ENCODE measurements at regions not wholly inside any gene's neighbourhood (a gene's known extent, or its start where the extent isn't known, plus 50 kb on each side); places are given as distances from the start of the nearest gene placed in this dataset.

DNA sequence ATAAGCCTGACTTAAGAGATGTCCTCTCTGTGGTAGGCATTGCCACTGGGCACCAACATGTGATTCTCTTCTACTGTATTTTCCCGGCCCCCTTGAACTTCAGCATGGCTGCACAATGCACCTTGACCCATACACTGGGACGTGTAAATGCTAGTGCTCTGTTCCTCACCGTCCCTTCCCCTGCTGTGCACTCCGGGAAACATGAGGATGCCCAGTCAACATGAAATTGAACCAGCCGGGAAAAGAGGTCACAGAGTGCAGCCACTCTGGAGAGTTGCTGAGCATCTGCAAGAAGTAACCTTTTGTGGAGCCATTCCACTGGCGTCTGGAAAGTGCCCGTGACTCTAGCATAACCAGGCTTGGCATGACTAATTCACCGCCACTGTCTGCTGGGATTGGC is 646.7 kb downstream of the NPHP4 start:
- intact Hi-C loops (cut with DNase I; ENCODE audit: low total_unique reads) = no loop called here
- Histone ChIP-seq H3K36me3 (ENCODE audit: low read depth, missing control alignments) (no peaks in the 10 kb centered on the region), H3K4me1 (no peaks in the 10 kb centered on the region), H3K9me3 (no peaks in the 10 kb centered on the region), H3K4me3 (no peak overlapping the region), H3K27me3 (no peaks in the 10 kb centered on the region), H3K27ac (no peak overlapping the region)
- 85 to 89% methylated on average over 8 of the region's 8 CpGs for WGBS, 2 donors
- DNase-seq = no peak
- TF ChIP-seq POLR2A (IDR thresholded peaks at IDR 0.05) = no peak
- TF ChIP-seq, protein P1, sequence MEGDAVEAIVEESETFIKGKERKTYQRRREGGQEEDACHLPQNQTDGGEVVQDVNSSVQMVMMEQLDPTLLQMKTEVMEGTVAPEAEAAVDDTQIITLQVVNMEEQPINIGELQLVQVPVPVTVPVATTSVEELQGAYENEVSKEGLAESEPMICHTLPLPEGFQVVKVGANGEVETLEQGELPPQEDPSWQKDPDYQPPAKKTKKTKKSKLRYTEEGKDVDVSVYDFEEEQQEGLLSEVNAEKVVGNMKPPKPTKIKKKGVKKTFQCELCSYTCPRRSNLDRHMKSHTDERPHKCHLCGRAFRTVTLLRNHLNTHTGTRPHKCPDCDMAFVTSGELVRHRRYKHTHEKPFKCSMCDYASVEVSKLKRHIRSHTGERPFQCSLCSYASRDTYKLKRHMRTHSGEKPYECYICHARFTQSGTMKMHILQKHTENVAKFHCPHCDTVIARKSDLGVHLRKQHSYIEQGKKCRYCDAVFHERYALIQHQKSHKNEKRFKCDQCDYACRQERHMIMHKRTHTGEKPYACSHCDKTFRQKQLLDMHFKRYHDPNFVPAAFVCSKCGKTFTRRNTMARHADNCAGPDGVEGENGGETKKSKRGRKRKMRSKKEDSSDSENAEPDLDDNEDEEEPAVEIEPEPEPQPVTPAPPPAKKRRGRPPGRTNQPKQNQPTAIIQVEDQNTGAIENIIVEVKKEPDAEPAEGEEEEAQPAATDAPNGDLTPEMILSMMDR (IDR thresholded peaks at IDR 0.05) = no peak

DNA sequence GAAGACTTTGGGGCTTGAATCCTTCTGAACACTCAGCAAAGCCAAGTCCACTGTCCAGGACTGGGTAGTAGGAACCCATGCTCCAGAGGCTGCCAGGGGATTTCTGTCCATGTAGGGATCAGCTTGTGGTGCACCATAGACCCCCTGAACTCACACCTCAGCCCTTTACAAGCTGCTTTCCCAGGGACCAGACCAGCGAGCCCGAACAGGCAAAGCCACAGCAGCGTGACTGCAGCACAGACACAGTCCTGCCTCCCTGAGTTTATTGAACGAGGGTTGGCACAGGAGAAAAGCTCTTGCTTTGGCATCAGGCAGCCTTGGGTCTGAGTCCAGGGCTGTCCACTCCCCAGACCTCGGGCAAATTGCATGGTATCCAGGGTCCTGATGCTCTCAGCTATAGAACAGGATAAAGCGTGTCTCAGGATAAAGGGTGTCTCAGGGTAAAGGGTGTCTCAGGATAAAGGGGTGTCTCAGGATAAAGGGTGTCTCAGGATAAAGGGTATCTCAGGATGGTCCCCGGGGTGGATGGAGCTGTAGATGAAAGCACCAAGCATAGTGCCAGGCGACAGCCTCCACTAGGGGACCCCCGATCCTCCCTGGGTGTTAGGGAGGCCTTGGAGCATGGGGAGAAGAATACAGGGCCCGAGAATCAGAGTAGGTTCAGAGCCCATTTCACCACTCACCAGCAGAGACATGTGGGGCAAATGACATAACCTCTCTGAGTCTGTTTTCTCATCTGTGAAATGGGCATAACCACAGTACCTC is 648.8 kb downstream of the NPHP4 start:
- H3K27ac ChIP-seq = no peak overlapping the region
- H3K4me1 ChIP-seq = no peaks in the 10 kb centered on the region
- intact Hi-C loops (cut with DNase I; ENCODE audit: low total_unique reads) = no loop called here
- H3K27me3 ChIP-seq = no peaks in the 10 kb centered on the region
- no peaks in the 10 kb centered on the region for H3K9me3 ChIP-seq
- no peak for DNase-seq
- 77 to 86% methylated on average over 8 to 10 of the region's 10 CpGs for WGBS, 2 donors
- H3K36me3 ChIP-seq (ENCODE audit: low read depth, missing control alignments) = no peaks in the 10 kb centered on the region
- H3K4me3 ChIP-seq = no peak overlapping the region
- TF ChIP-seq, protein P1 (IDR thresholded peaks at IDR 0.05) = no peak

DNA sequence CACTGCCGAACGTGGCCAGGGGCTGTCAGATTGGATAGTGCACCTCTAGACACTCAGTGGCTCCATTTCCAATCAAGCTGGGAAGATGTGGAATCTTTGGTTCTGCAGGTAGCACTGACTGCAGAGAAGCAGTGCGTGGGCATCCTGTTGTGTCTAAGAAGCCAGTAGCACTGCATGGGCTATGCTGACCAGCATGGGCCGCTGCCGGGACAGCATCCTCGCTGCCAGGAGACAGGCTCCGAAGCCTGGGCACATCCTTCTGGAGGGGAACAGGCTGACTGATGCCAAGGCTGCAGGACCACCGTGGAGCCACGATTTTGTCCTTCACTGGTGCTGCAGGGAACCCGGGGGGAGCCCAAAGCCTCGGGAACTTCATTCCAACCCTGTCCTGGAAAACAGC is 649.4 kb downstream of the NPHP4 start:
- no peaks in the 10 kb centered on the region for H3K4me1 ChIP-seq
- no peak overlapping the region for H3K27ac ChIP-seq
- DNase-seq = no peak
- no peaks in the 10 kb centered on the region for H3K36me3 ChIP-seq (ENCODE audit: low read depth, missing control alignments)
- no peak overlapping the region for H3K4me3 ChIP-seq
- no peaks in the 10 kb centered on the region for H3K9me3 ChIP-seq
- intact Hi-C loops (cut with DNase I; ENCODE audit: low total_unique reads) = no loop called here
- TF ChIP-seq, protein P1 (IDR thresholded peaks at IDR 0.05) = no peak
- no peak for TF ChIP-seq POLR2A (IDR thresholded peaks at IDR 0.05)
- no peaks in the 10 kb centered on the region for H3K27me3 ChIP-seq
- 88% methylated on average over 6 to 11 of the region's 11 CpGs for WGBS, 2 donors

DNA sequence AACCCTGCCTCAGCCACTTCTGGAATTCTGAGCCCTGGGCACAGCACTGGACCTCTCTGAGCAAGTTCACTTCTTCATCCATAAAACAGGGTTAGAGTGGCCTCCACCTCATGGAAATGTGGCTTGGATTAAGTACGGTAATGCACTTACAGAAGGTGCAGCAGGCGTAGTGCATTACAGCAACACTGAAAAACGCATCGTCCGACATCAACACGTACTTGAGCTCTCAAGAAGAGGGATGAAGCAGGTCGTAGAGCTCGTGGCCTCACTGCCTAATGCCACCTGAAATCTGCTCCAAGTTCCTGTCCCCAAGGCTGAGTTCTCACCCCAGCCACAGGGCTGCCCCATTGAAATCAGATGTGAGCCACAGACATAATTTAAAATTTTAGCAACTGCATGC is 650.1 kb downstream of the NPHP4 start:
- intact Hi-C loops (cut with DNase I; ENCODE audit: low total_unique reads) = no loop called here
- WGBS, 2 donors = 87% methylated on average over 8 of the region's 8 CpGs

More for the DNA sequence above, 650.1 kb downstream of the NPHP4 start:
- Histone ChIP-seq H3K4me3 (no peak overlapping the region), H3K4me1 (no peaks in the 10 kb centered on the region), H3K36me3 (ENCODE audit: low read depth, missing control alignments) (no peaks in the 10 kb centered on the region), H3K27ac (no peak overlapping the region), H3K9me3 (no peaks in the 10 kb centered on the region), H3K27me3 (no peaks in the 10 kb centered on the region)
- TF ChIP-seq POLR2A (IDR thresholded peaks at IDR 0.05) = no peak
- TF ChIP-seq, protein P1 (IDR thresholded peaks at IDR 0.05) = no peak
- DNase-seq = no peak
